ENCODE measurements at regions not wholly inside any gene's neighbourhood (a gene's known extent, or its start where the extent isn't known, plus 50 kb on each side); places are given as distances from the start of the nearest gene placed in this dataset.

- TF ChIP-seq YY1 (IDR thresholded peaks at IDR 0.05; ENCODE audit: insufficient read depth, insufficient read length) = no peak
- TF ChIP-seq ZNF274 (IDR thresholded peaks at IDR 0.05; ENCODE audit: low read depth, low read length) = no peak
- TF ChIP-seq SUZ12 (IDR thresholded peaks at IDR 0.05; ENCODE audit: extremely low read depth, insufficient read depth, insufficient read length) = no peak
Observed at GRCh38 chr2:5854797-5855196, 162.6 kb downstream of the SOX11 start.

All from NT2/D1 (cell line).